ENCODE measurements at regions not wholly inside any gene's neighbourhood (a gene's known extent, or its start where the extent isn't known, plus 50 kb on each side); places are given as distances from the start of the nearest gene placed in this dataset.

GRCh38 chrX:107552930-107553329 is 75.4 kb upstream of the PRPS1 start:
- no peak overlapping the region for H3K23ac ChIP-seq (ENCODE audit: low read depth, low read length)
- no peak overlapping the region for H3K18ac ChIP-seq (ENCODE audit: low read depth, low read length)
- intact Hi-C loops (cut with micrococcal nuclease) (no loop called here), dilution Hi-C loops (cut with HindIII; ENCODE audit: low sequenced_read_pairs, unreplicated experiment) (no loop called here), in situ Hi-C loops (cut with MboI; ENCODE audit: low sequenced_read_pairs) (no loop called here)
- H3K4me1 ChIP-seq (ENCODE audit: control insufficient read depth, insufficient read depth, low read length) = no peaks in the 10 kb centered on the region
- H3K9me1 ChIP-seq (ENCODE audit: insufficient read depth, low read length) = no peaks in the 10 kb centered on the region
- no peak overlapping the region for H3K4me3 ChIP-seq (ENCODE audit: insufficient read depth, low read depth, low read length)
- H3K27me3 ChIP-seq (ENCODE audit: control insufficient read depth, insufficient read depth, low read length) = peaks cover 13% of the 10 kb centered on the region; the same call in 1 of the 2 replicates
- no peaks in the 10 kb centered on the region for H3K79me1 ChIP-seq (ENCODE audit: low read depth in 1 of 2, low read length in 2 of 2)
- BruUV-seq (replicated peaks) = no TSS peak
- no peak overlapping the region for H2BK20ac ChIP-seq (ENCODE audit: low read depth, low read length)
- WGBS, 2 experiments (ENCODE audit: extremely low coverage in 2 of 2, insufficient read length in 1 of 2) = no CpG with 5 or more reads among the region's 1 CpG
- no peak overlapping the region for H4K8ac ChIP-seq (ENCODE audit: low read depth in 2 of 2, low read length in 2 of 2)
- H3K9ac ChIP-seq (ENCODE audit: low read depth, low read length) = no peak overlapping the region
- no peaks in the 10 kb centered on the region for H4K20me1 ChIP-seq (ENCODE audit: insufficient read depth, low read length)
- no peak overlapping the region for H2AK9ac ChIP-seq (replicated peaks; ENCODE audit: low read depth, low read length, poor library complexity)
- TF ChIP-seq POLR2A (IDR thresholded peaks at IDR 0.05; ENCODE audit: low read depth, low read length) = no peak
- H2BK5ac ChIP-seq (ENCODE audit: low read depth, low read length, poor library complexity, severe bottlenecking) = no peak overlapping the region
- CTCF ChIA-PET = interaction anchor here (0.7 kb wide), 1 partner anchor 14 kb away, joined by 3 read pairs; no protein-coding TSS in a partner anchor
- H4K91ac ChIP-seq (ENCODE audit: insufficient read depth, low read depth, low read length) = no peak overlapping the region
- H3K9me3 ChIP-seq (ENCODE audit: control insufficient read depth, insufficient read depth, low read length) = no peaks in the 10 kb centered on the region
- H3K56ac ChIP-seq (ENCODE audit: extremely low read depth, insufficient read depth, low read length) = no peak overlapping the region
- no peak overlapping the region for H3K14ac ChIP-seq (replicated peaks; ENCODE audit: low read depth, low read length)
- no peak overlapping the region for H2AFZ ChIP-seq (replicated peaks; ENCODE audit: low read length, poor library complexity)
- ATAC-seq (ENCODE audit: low read depth) = no peak
- no peak overlapping the region for H3K4me2 ChIP-seq (ENCODE audit: low read depth, low read length)
- H2BK15ac ChIP-seq (ENCODE audit: low read depth, low read length) = no peak overlapping the region
- no peak overlapping the region for H2BK120ac ChIP-seq (ENCODE audit: low read depth, low read length)
- POLR2A ChIA-PET (ENCODE audit: unreplicated experiment) = no interaction called here
- no peak overlapping the region for H2AK5ac ChIP-seq (ENCODE audit: low read depth, low read length)
- no peak overlapping the region for H4K5ac ChIP-seq (ENCODE audit: low read depth, low read length)
- no peak overlapping the region for H3K4ac ChIP-seq (ENCODE audit: low read depth, low read length)
- DNase-seq = no peak
- H3K36me3 ChIP-seq (ENCODE audit: control insufficient read depth, insufficient read depth, low read length) = no peaks in the 10 kb centered on the region
- no peak overlapping the region for H3K27ac ChIP-seq (ENCODE audit: insufficient read depth, low read length)
